Keratinocyte (primary cell): ENCODE measurements at regions not wholly inside any gene's neighbourhood (a gene's known extent, or its start where the extent isn't known, plus 50 kb on each side); places are given as distances from the start of the nearest gene placed in this dataset.

Experiments
- CTCF ChIP-seq, 3 experiments: IDR thresholded peaks in 1 of 3; conservative IDR thresholded peaks in 1 of 3; optimal IDR thresholded peaks in 1 of 3; 2 replicates in 2 of 3; 3 replicates in 1 of 3; pipeline versions ENCODE3 to v1.5.1; 2011; ENCODE audit warnings: low read length in 3 of 3, mild to moderate bottlenecking in 3 of 3, moderate library complexity in 2 of 3, control low read depth in 1 of 3, inconsistent platforms in 1 of 3; ENCODE audit not compliant: insufficient read depth in 2 of 3; ENCODE audit errors: extremely low read depth in 1 of 3
- EZH2 ChIP-seq: IDR thresholded peaks from one replicate; pipeline ENCODE4 v1.6.1; 2012; ENCODE audit warnings: inconsistent platforms, mild to moderate bottlenecking, low read length, moderate library complexity

GRCh38 chr1:2906620-2907019 lies 105.1 kb upstream of the TTC34 start:
- no peak for TF ChIP-seq CTCF (optimal IDR thresholded peaks at IDR 0.05 in 1 of 3, IDR thresholded peaks at IDR 0.05 in 1 of 3, conservative IDR thresholded peaks at IDR 0.05 in 1 of 3; ENCODE audit: extremely low read depth in 1 of 3, insufficient read depth in 2 of 3, low read length in 3 of 3)
- TF ChIP-seq EZH2: no peak
